OCI-LY1 (cell line): ENCODE measurements at regions not wholly inside any gene's neighbourhood (a gene's known extent, or its start where the extent isn't known, plus 50 kb on each side); places are given as distances from the start of the nearest gene placed in this dataset.

Experiments
- H2AFZ ChIP-seq: fragments of 200-600 bp; sonication (generic), shearing (Covaris generic); 2 replicates; pipeline ENCODE4 v1.6.0; 2014; ENCODE audit warnings: antibody characterized with exemption, mild to moderate bottlenecking, low read length
- H3F3A ChIP-seq: fragments of 200-600 bp; sonication (generic), shearing (Covaris generic); 2 replicates; pipeline ENCODE4 v1.6.0; 2014; ENCODE audit warnings: mild to moderate bottlenecking, antibody characterized with exemption, low read length, moderate library complexity; ENCODE audit not compliant: insufficient read depth
- H3K27ac ChIP-seq: fragments of 200-600 bp; sonication (generic); 2 replicates; pipeline ENCODE4 v1.5.1; 2014; ENCODE audit warnings: low read length, mixed run types, mild to moderate bottlenecking, low read depth; ENCODE audit not compliant: poor library complexity, severe bottlenecking
- H3K27me3 ChIP-seq: fragments of 200-600 bp; sonication (generic); 2 replicates; pipeline ENCODE4 v1.6.0; 2014; ENCODE audit warnings: antibody characterized with exemption, mild to moderate bottlenecking, low read length, moderate library complexity; ENCODE audit not compliant: insufficient read depth
- H3K36me3 ChIP-seq: fragments of 200-600 bp; sonication (generic); 2 replicates; pipeline ENCODE4 v1.6.1; 2014; ENCODE audit warnings: mild to moderate bottlenecking, antibody characterized with exemption, low read length, moderate library complexity, mixed read lengths; ENCODE audit not compliant: insufficient read depth
- H3K4me1 ChIP-seq: fragments of 200-600 bp; sonication (generic); 2 replicates; pipeline ENCODE4 v1.5.1; 2014; ENCODE audit warnings: mild to moderate bottlenecking, low read length, moderate library complexity; ENCODE audit not compliant: insufficient read depth, severe bottlenecking
- H3K4me2 ChIP-seq: fragments of 200-600 bp; sonication (generic), shearing (Covaris generic); 2 replicates; pipeline ENCODE4 v1.6.1; 2014; ENCODE audit warnings: low read length
- H3K4me3 ChIP-seq: fragments of 200-600 bp; sonication (generic); 2 replicates; pipeline ENCODE4 v1.5.1; 2014; ENCODE audit warnings: low read length, low read depth, mild to moderate bottlenecking, mixed read lengths; ENCODE audit not compliant: poor library complexity, severe bottlenecking
- H3K79me2 ChIP-seq: fragments of 200-600 bp; shearing (Covaris generic); 2 replicates; pipeline ENCODE4 v1.6.1; 2016; ENCODE audit warnings: mixed run types, low read length, mixed read lengths; ENCODE audit not compliant: insufficient read depth
- H3K9ac ChIP-seq: fragments of 200-600 bp; sonication (generic), shearing (Covaris generic); 2 replicates; pipeline ENCODE4 v1.6.1; 2014; ENCODE audit warnings: mild to moderate bottlenecking, low read length, mixed read lengths
- H3K9me2 ChIP-seq: fragments of 200-600 bp; sonication (generic), shearing (Covaris generic); 2 replicates; pipeline ENCODE4 v1.6.1; 2014; ENCODE audit warnings: low read depth, mild to moderate bottlenecking, low read length, mixed read lengths
- H3K9me3 ChIP-seq: fragments of 200-600 bp; shearing (Covaris generic); 2 replicates; pipeline ENCODE4 v1.6.1; 2014; ENCODE audit warnings: low read length, mixed read lengths
- H4K20me1 ChIP-seq: fragments of 200-600 bp; sonication (generic), shearing (Covaris generic); 2 replicates; pipeline ENCODE4 v1.6.0; 2016; ENCODE audit warnings: mild to moderate bottlenecking, low read length; ENCODE audit not compliant: insufficient read depth
- CTCF ChIP-seq: fragments of 200-600 bp; sonication (generic), shearing (Covaris generic); IDR thresholded peaks from 2 replicates; pipeline ENCODE4 v1.5.1; 2017; ENCODE audit warnings: mild to moderate bottlenecking, antibody characterized with exemption, low read length, moderate library complexity, mixed read lengths
- EZH2 ChIP-seq: fragments of 200-600 bp; sonication (generic), shearing (Covaris generic); IDR thresholded peaks from 2 replicates; pipeline ENCODE4 v1.8.0; 2017; ENCODE audit warnings: borderline replicate concordance, mixed run types, mild to moderate bottlenecking, antibody characterized with exemption, low read length, moderate library complexity, mixed read lengths

GRCh38 chr5:18043344-18043743 lies 409.1 kb downstream of the TAF11L14 start:
- Histone ChIP-seq H3K4me2 (no peak overlapping the region), H3K27me3 (no peaks in the 10 kb centered on the region), H3K9ac (no peak overlapping the region), H3K9me2 (no peaks in the 10 kb centered on the region), H3K4me1 (no peaks in the 10 kb centered on the region), H4K20me1 (no peaks in the 10 kb centered on the region), H2AFZ (no peak overlapping the region), H3K79me2 (no peaks in the 10 kb centered on the region), H3K27ac (no peak overlapping the region), H3K4me3 (no peak overlapping the region), H3K36me3 (no peaks in the 10 kb centered on the region), H3K9me3 (no peaks in the 10 kb centered on the region), H3F3A (no peaks in the 10 kb centered on the region)
- no peak for TF ChIP-seq EZH2
- TF ChIP-seq CTCF: no peak

- H3K9me2 ChIP-seq: no peaks in the 10 kb centered on the region
- no peaks in the 10 kb centered on the region for H3F3A ChIP-seq
- H3K4me3 ChIP-seq: no peak overlapping the region
- H3K4me2 ChIP-seq: no peak overlapping the region
- H3K27me3 ChIP-seq: no peaks in the 10 kb centered on the region
- TF ChIP-seq EZH2 (no peak), CTCF (no peak)
- H3K79me2 ChIP-seq: no peaks in the 10 kb centered on the region
- H3K9ac ChIP-seq: no peak overlapping the region
- H4K20me1 ChIP-seq: no peaks in the 10 kb centered on the region
- H3K9me3 ChIP-seq: no peaks in the 10 kb centered on the region
- H2AFZ ChIP-seq: no peak overlapping the region
- no peaks in the 10 kb centered on the region for H3K36me3 ChIP-seq
- no peaks in the 10 kb centered on the region for H3K4me1 ChIP-seq
- H3K27ac ChIP-seq: no peak overlapping the region
These were observed 414.2 kb downstream of the TAF11L14 start for GRCh38 chr5:18048449-18048848.

GRCh38 chr5:18050345-18050744 lies 416.1 kb downstream of the TAF11L14 start:
- no peaks in the 10 kb centered on the region for H3K79me2 ChIP-seq
- H2AFZ ChIP-seq: no peak overlapping the region
- H3K27me3 ChIP-seq: no peaks in the 10 kb centered on the region
- no peaks in the 10 kb centered on the region for H3F3A ChIP-seq
- no peaks in the 10 kb centered on the region for H3K36me3 ChIP-seq
- H3K4me2 ChIP-seq: no peak overlapping the region
- no peaks in the 10 kb centered on the region for H3K9me2 ChIP-seq
- no peaks in the 10 kb centered on the region for H3K9me3 ChIP-seq
- H3K9ac ChIP-seq: no peak overlapping the region
- no peaks in the 10 kb centered on the region for H3K4me1 ChIP-seq
- H3K27ac ChIP-seq: no peak overlapping the region
- TF ChIP-seq EZH2 (no peak), CTCF (no peak)
- no peak overlapping the region for H3K4me3 ChIP-seq
- H4K20me1 ChIP-seq: no peaks in the 10 kb centered on the region
